Common myeloid progenitor, CD34-positive (primary cell): ENCODE measurements at regions not wholly inside any gene's neighbourhood (a gene's known extent, or its start where the extent isn't known, plus 50 kb on each side); places are given as distances from the start of the nearest gene placed in this dataset.
A peak's percentile ranks its signal among the peaks of the same experiment; 100 is the strongest.

Experiments
- CTCF ChIA-PET: fragments of 350-600 bp; sonication (Branson Sonifier 250); formaldehyde crosslinking; loops from one replicate; lab custom pipeline; 2021; ENCODE audit warnings: antibody characterized with exemption; lab: Charles Lee
- POLR2A ChIA-PET: fragments of 350-600 bp; sonication (Branson Sonifier 250); formaldehyde crosslinking; loops from one replicate; lab custom pipeline; 2021; ENCODE audit warnings: antibody characterized with exemption; lab: Charles Lee
- DNase-seq, 3 donors: peaks; one replicate each; pipeline versions ENCODE4 v3.0.0 to v3.0.0-alpha.2; 2013
- H3K27ac ChIP-seq, 2 experiments: 1 replicate in 1 of 2; 2 replicates in 1 of 2; pipeline ENCODE4 v1.7.0; 2013; ENCODE audit warnings: inconsistent platforms in 2 of 2, low read length in 2 of 2, mild to moderate bottlenecking in 2 of 2, low read depth in 1 of 2, moderate library complexity in 1 of 2; ENCODE audit not compliant: severe bottlenecking in 2 of 2, insufficient read depth in 1 of 2, poor library complexity in 1 of 2
- H3K27me3 ChIP-seq, 5 experiments: replicated peaks in 2 of 5; 1 replicate in 3 of 5; 2 replicates in 2 of 5; pipeline versions ENCODE4 v1.6.1 to v1.7.0; 2013; ENCODE audit warnings: low read length in 4 of 5, mild to moderate bottlenecking in 2 of 5, moderate library complexity in 2 of 5, inconsistent platforms in 1 of 5; ENCODE audit not compliant: insufficient read depth in 5 of 5, control insufficient read depth in 4 of 5
- H3K36me3 ChIP-seq, 4 experiments: 1 replicate in 2 of 4; 2 replicates in 2 of 4; pipeline versions ENCODE4 v1.6.1 to v1.7.0; 2013; ENCODE audit warnings: low read length in 3 of 4, control low read depth in 1 of 4, mild to moderate bottlenecking in 1 of 4; ENCODE audit not compliant: control insufficient read depth in 4 of 4, insufficient read depth in 4 of 4
- H3K4me1 ChIP-seq, 4 experiments: 1 replicate in 3 of 4; 2 replicates in 1 of 4; pipeline versions ENCODE4 v1.6.1 to v1.7.1; 2013; ENCODE audit warnings: low read length in 3 of 4, mild to moderate bottlenecking in 3 of 4, control low read depth in 1 of 4, inconsistent platforms in 1 of 4, moderate library complexity in 1 of 4; ENCODE audit not compliant: control insufficient read depth in 4 of 4, insufficient read depth in 4 of 4; ENCODE audit errors: control extremely low read depth in 1 of 4
- H3K4me3 ChIP-seq, 7 experiments: 1 replicate in 4 of 7; 2 replicates in 3 of 7; pipeline versions ENCODE4 v1.5.1 to v1.7.0; 2013; ENCODE audit warnings: mild to moderate bottlenecking in 7 of 7, low read length in 6 of 7, moderate library complexity in 6 of 7, inconsistent platforms in 2 of 7, low read depth in 2 of 7, control low read depth in 1 of 7; ENCODE audit not compliant: insufficient read depth in 4 of 7, control insufficient read depth in 1 of 7; ENCODE audit errors: extremely low read depth in 1 of 7
- H3K9me3 ChIP-seq, 5 experiments: 1 replicate in 4 of 5; 2 replicates in 1 of 5; pipeline versions ENCODE4 v1.6.1 to v1.7.1; 2013; ENCODE audit warnings: low read length in 4 of 5, mild to moderate bottlenecking in 2 of 5, inconsistent platforms in 1 of 5, low read depth in 1 of 5, moderate library complexity in 1 of 5; ENCODE audit not compliant: control insufficient read depth in 4 of 5, insufficient read depth in 2 of 5; ENCODE audit errors: control extremely low read depth in 1 of 5
- WGBS: methylation state at CpG from one replicate; pipeline ENCODE4 v1.1.5; 2013; ENCODE audit not compliant: insufficient coverage; 5-methylcytosine and 5-hydroxymethylcytosine counted together

- Histone ChIP-seq H3K27me3 (no peaks in the 10 kb centered on the region), H3K4me3 (no peak overlapping the region), H3K27ac (no peak overlapping the region), H3K9me3 (no peaks in the 10 kb centered on the region), H3K4me1 (peaks cover 3 to 21% (median 8%) of the 10 kb centered on the region in 4 experiments), H3K36me3 (no peaks in the 10 kb centered on the region)
- DNase-seq, result peak in 1 of 3 donors; percentile 9
- CTCF ChIA-PET, result no interaction called here
- WGBS, result 88% methylated on average over 7 of the region's 10 CpGs
- POLR2A ChIA-PET, result interaction anchor here (0.6 kb wide), 1 partner anchor 140 kb away, joined by 3 read pairs; no protein-coding TSS in a partner anchor
These were observed 292.6 kb upstream of the MGMT start for GRCh38 chr10:129174232-129175014.

GRCh38 chr10:129179245-129179971 lies 287.6 kb upstream of the MGMT start:
- POLR2A ChIA-PET, result no interaction called here
- H3K9me3 ChIP-seq, result no peaks in the 10 kb centered on the region
- DNase-seq, result no peak
- H3K27me3 ChIP-seq, result no peaks in the 10 kb centered on the region
- WGBS, result 85% methylated on average over 6 of the region's 9 CpGs
- H3K27ac ChIP-seq, result no peak overlapping the region
- peaks cover 6 to 19% (median 7%) of the 10 kb centered on the region in 4 experiments for H3K4me1 ChIP-seq
- no peaks in the 10 kb centered on the region for H3K36me3 ChIP-seq
- no peak overlapping the region for H3K4me3 ChIP-seq
- CTCF ChIA-PET, result interaction anchor here (0.8 kb wide), 1 partner anchor 233 kb away, joined by 3 read pairs; no protein-coding TSS in a partner anchor

GRCh38 chr10:129179972-129180678 lies 286.9 kb upstream of the MGMT start:
- no peak overlapping the region for H3K27ac ChIP-seq
- H3K4me1 ChIP-seq, result peaks cover 0 to 11% (median 4%) of the 10 kb centered on the region in 4 experiments
- no peaks in the 10 kb centered on the region for H3K36me3 ChIP-seq
- DNase-seq, result no peak
- WGBS, result 91% methylated on average over 9 of the region's 11 CpGs
- H3K27me3 ChIP-seq, result no peaks in the 10 kb centered on the region
- CTCF ChIA-PET, result interaction anchor here (0.8 kb wide), 2 partner anchors 12 to 232 kb away, joined by 3 read pairs; no protein-coding TSS in a partner anchor
- POLR2A ChIA-PET, result interaction anchor here (0.6 kb wide), 1 partner anchor 72 kb away, joined by 4 read pairs; no protein-coding TSS in a partner anchor
- H3K9me3 ChIP-seq, result no peaks in the 10 kb centered on the region
- H3K4me3 ChIP-seq, result no peak overlapping the region

- H3K27me3 ChIP-seq, result no peaks in the 10 kb centered on the region
- ChIA-PET CTCF (interaction anchor here (1.5 kb wide), 1 partner anchor 106 kb away, joined by 4 read pairs; no protein-coding TSS in a partner anchor), POLR2A (no interaction called here)
- peaks cover 0 to 17% (median 8%) of the 10 kb centered on the region in 5 experiments for H3K9me3 ChIP-seq
- no peak overlapping the region for H3K4me3 ChIP-seq
- no peak overlapping the region for H3K27ac ChIP-seq
- H3K4me1 ChIP-seq, result peaks cover 0 to 8% (median 7%) of the 10 kb centered on the region in 4 experiments
- no peaks in the 10 kb centered on the region for H3K36me3 ChIP-seq
- WGBS, result 94% methylated on average over 6 of the region's 7 CpGs
- no peak for DNase-seq
These were observed 282.8 kb upstream of the MGMT start for GRCh38 chr10:129184196-129184595.

- H3K27ac ChIP-seq, result no peak overlapping the region
- CTCF ChIA-PET, result no interaction called here
- 94% methylated on average over 1 of the region's 2 CpGs for WGBS
- H3K9me3 ChIP-seq, result peaks cover 0 to 17% (median 8%) of the 10 kb centered on the region in 5 experiments
- H3K4me3 ChIP-seq, result no peak overlapping the region
- no peak for DNase-seq
- peaks cover 0 to 9% (median 4%) of the 10 kb centered on the region in 4 experiments for H3K4me1 ChIP-seq
- POLR2A ChIA-PET, result no interaction called here
- H3K36me3 ChIP-seq, result no peaks in the 10 kb centered on the region
- peaks cover 0 to 4% (median 0%) of the 10 kb centered on the region in 5 experiments for H3K27me3 ChIP-seq
These were observed 279.7 kb upstream of the MGMT start for GRCh38 chr10:129187331-129187730.

- Histone ChIP-seq H3K9me3 (peaks cover 0 to 15% (median 7%) of the 10 kb centered on the region in 5 experiments), H3K27ac (no peak overlapping the region), H3K36me3 (no peaks in the 10 kb centered on the region), H3K4me1 (peaks cover 9 to 37% (median 23%) of the 10 kb centered on the region in 4 experiments), H3K27me3 (peaks cover 0 to 5% (median 0%) of the 10 kb centered on the region in 5 experiments), H3K4me3 (no peak overlapping the region)
- DNase-seq, result peak in 1 of 3 donors; percentile 39
- WGBS, result 0% methylated on average over 4 of the region's 4 CpGs
- ChIA-PET CTCF (no interaction called here), POLR2A (no interaction called here)
These were observed 275.2 kb upstream of the MGMT start for GRCh38 chr10:129191797-129192196.
